GM18909 (cell line): ENCODE measurements at regions not wholly inside any gene's neighbourhood (a gene's known extent, or its start where the extent isn't known, plus 50 kb on each side); places are given as distances from the start of the nearest gene placed in this dataset.
"Not testable (repeated sequence)": the region's sequence is repeated elsewhere in the genome, so short reads cannot be mapped to it uniquely, and the experiment has no call there.

Experiments used
- ATAC-seq: cut with Tn5 transposase; IDR thresholded peaks from one replicate; pipeline ENCODE4 v1.9.1; 2021; ENCODE audit warnings: mild to moderate bottlenecking; ENCODE audit not compliant: unreplicated experiment, poor library complexity

GRCh38 chrX:45554736-45555135 lies 354.1 kb upstream of the DIPK2B start:
- ATAC-seq = no peak

DNA sequence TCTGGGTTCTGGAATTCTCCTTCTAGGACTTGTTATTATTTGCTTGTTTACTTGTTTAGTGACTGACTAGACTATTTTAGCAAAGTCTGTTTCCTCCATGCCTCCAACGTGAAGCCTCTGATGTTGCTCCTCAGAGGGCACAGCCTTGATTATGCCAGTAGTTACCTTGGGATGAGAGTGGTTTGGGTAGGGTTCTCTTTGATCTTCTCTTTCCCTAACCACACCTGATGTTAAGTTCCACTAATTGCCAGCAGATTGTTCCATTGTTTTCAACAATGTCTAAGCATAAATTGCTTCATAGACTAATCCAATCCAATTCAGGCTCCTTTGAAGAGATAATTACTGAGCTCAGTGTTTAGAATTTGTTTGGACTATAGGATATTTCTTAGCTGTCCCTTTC lies 352.7 kb upstream of the DIPK2B start:
- no peak for ATAC-seq

DNA sequence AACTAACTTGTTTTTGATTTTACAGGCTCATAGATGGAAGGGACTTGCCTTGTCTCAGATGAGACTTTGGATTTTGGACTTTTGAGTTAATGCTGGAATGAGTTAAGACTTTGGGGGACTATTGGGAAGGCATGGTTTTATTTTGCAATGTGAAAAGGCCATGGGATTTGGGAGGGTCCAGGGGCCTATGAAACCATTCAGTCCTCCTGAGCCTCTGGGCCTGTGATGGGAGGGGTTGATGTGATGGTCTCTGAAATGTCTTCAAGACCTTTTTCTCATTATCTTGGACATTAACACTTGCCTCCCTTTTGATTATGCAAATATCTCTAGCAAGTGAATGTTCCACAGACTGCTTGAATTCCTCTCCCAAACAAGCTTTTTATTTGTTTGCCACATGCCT lies 346.0 kb upstream of the DIPK2B start:
- ATAC-seq = not testable (repeated sequence)

DNA sequence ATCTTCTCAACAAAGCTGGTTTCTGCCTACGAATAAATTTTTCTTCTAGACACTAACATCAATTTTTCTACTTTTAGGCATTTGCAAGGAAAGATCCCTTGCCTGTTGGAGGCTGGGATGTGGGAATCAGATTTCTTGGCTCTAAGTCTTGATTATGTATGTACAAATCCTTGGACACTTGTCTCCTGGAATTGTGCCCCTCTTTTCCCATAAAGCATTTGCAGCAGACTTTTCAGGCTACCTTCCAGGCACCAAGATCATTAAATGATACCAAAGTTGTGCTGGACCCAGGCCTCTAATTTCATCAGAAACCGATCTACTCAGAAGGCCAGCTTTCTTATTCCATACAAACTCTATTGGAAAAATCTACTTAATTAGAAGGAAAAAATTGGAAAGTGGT lies 339.5 kb upstream of the DIPK2B start:
- ATAC-seq = no peak

GRCh38 chrX:45537936-45538335 lies 337.3 kb upstream of the DIPK2B start:
- no peak for ATAC-seq

GRCh38 chrX:45527834-45528233 lies 327.2 kb upstream of the DIPK2B start:
- no peak for ATAC-seq

DNA sequence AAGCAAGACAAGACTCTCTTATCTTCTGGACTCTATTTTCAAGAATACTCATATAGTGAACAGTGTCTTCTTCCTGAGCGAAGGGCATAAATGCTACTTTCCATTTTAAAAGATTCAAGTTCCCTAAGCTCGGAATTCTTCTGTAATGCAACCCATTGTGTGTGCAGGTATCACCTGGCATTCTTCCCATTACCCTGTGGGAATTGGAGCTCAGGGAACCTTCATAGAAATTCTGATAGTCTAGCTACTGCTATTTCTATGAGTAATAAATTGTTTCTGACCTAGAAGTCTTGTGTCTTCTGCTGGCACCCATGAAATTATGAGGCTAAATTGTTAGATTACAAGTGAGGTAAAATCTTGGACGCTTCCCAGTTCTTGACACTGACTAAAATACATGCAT lies 324.1 kb upstream of the DIPK2B start:
- ATAC-seq = no peak

DNA sequence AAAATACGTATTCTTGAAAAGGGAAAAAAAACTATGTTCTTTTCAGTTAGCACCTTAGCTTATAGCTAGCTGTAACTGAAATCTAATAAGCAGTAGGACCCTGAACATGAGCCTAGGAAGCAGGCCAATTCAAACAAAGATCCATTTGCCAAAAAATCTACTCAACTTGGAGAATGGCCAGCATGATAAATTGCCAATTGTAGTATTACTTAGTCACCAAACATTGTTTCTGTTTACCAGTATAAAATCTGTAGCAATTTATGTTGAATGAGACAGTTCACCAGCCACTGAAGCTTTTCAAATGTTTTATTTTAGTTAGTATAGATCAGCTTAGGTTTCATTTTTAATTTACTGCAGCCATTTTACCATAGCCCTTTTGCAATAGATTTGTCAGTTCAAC lies 323.6 kb upstream of the DIPK2B start:
- ATAC-seq = no peak

- no peak for ATAC-seq
Observed at GRCh38 chrX:45518552-45518951, 317.9 kb upstream of the DIPK2B start.

DNA sequence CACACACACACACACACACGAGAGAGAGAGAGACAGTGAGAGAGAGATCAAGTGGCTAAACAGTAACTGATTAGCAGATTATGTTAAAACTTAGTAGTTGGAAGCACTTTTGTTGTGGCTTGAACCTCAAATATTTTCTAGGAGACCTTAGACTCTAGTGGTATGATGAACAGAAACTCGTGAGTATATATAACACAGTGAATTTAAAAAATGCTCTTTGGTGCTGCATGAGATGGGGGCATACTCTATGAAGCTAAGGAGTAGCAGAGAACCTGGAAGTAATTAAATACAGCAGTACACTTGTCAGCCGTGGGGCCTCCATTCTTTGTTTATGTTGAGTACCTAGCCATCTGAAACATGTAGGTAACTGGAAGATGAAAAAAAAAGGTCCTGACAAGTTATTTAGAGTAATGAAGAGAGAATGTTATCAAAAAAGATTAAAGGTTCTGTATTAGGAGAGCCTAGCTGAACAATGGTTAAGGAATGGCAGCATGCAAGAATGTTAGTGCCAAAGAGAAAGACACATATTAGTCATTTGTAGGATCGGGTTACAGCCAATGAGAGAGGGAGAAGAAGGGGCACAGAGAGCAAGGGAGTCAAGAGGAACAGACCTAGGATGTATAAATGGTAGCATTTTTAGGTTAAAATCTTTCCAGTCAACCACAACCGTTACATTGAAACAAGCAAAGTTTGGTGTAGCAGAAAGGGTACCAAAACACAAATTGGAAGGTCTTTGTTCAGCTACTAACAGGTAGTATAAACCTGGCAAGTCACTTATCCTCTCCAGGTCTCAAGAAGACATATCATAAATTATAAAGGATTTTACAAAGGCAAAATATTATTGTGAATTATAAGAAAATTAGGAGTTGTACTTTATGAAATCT lies 316.7 kb upstream of the DIPK2B start:
- ATAC-seq = no peak

DNA sequence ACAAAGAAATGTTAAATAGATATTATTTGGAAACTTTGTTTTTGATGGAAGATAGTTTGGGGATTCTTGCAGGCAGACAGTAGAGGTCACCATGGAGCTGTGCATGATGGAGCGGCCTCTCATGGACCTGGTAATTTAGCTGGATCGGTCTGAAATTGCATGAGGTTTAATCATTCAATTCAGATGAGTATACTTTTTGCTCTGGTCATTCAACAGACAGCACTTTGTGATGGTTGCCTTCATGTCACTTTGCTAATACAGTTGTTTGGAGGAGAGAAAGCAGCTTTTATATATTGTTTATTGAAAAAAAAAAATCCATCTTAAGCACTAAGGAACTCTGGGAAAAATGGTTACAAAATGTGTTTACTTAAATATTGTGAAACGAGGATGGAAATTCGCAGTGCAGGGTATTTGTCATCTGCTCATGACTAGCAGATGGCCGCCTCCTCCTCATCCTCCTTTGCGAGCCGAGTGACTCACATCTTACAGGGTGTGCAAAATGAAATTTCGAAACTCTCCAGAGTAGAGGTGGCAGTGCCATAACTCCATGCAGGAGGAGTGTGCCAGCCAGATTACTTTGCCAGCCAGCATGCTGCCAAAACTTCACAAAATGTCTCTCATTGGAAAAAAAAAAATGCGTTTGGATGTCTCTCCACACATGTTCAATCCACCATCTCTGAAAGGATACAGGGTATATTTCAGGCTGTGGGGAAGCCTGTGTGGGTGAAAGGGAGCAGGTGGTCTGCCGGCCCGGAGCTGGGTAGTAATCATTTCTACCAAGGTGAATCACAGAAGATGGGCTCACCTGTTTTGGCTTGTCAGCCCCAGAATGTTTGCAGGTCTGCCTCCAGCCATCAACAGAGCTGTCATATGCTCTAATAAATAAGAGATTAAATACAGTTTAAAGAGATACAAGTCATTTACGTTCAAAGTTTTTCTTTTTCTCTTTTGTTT lies 314.9 kb upstream of the DIPK2B start:
- no peak for ATAC-seq

- ATAC-seq = no peak
Observed at GRCh38 chrX:45513042-45513441, 312.4 kb upstream of the DIPK2B start.

DNA sequence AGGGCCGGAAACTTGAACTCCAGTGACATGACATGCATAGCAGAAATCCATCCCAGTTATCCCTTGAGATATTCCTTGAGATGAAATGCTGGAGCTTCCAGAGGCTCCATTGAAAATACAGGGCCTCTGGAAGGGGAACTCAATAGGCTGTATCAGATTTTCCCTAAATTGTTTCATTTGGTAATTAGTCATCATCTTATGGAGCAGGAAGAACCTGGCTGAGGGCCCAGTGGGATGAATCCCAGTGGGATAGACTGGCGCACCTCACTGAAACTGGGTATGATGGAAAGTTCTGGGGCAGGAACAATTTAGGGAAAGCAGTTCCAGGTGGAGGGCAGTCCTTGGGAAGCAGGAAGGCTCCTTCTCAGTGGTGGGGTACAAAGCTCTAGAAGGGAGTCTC lies 307.8 kb upstream of the DIPK2B start:
- ATAC-seq = no peak

DNA sequence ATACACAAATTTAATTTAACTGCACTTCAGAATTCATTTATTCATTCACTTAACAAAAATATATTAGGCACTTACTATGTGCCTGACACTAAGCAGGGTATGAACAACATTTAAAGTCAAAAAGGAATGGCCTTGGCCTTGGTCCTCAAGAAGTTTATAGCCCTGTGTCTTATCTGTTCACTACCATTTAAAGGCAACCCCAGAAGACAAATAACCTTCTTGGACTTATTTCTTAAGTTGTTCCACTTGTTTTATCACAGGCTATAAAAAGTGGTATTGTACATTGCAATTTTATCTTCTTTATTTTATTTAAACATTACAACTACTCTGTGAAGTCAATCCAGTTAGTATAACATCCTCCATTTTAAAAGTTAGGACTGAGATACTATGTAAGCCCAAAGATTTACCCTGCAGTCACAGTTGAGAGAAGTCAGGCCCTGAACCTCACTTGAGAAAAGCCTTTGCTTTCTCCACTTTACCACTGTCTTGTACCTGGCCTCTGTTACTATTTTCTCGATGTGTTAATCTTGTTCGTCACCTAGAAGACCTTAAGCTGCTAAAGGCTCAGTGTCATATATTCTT lies 305.6 kb upstream of the DIPK2B start:
- ATAC-seq = no peak

- no peak for ATAC-seq
Observed at GRCh38 chrX:45505214-45505613, 304.5 kb upstream of the DIPK2B start.

DNA sequence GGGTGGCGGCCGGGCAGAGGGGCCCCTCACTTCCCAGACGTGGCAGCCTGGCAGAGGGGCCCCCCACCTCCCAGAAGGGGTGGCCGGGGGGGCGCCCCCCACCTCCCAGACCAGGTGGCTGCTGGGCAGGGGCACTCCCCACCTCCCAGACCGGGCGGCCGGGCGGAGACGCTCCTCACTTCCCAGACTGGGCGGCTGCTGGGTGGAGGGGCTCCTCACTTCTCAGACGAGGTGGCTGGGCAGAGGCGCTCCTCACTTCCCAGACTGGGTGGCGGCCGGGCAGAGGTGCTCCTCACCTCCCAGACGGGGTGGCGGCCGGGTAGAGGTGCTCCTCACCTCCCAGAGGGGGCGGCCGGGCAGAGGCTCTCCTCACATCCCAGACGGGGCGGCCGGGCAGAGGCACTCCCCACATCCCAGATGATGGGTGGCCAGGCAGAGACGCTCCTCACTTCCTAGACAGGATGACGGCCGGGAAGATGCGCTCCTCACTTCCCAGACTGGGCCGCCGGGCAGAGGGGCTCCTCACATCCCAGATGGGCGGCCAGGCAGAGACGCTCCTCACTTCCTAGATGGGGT lies 303.2 kb upstream of the DIPK2B start:
- ATAC-seq = not testable (repeated sequence)

DNA sequence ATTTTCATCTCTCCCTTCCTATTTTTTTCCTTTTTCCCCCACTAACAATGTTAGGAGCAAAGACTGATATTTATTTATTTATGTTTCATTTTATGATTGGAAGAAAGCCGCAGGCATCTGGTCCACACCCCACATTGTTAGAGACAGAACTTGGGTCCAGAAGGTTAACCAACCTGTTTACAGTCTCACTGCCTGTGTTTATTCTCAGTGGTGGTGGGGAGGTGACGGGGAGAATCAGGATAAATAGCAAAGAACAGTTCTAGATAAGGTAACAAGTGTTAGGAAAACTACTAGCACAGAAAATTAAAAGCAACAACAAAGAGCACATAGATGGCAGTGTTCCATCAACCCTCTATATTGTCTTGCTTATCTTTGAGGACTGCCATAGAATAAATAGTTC lies 301.7 kb upstream of the DIPK2B start:
- no peak for ATAC-seq

DNA sequence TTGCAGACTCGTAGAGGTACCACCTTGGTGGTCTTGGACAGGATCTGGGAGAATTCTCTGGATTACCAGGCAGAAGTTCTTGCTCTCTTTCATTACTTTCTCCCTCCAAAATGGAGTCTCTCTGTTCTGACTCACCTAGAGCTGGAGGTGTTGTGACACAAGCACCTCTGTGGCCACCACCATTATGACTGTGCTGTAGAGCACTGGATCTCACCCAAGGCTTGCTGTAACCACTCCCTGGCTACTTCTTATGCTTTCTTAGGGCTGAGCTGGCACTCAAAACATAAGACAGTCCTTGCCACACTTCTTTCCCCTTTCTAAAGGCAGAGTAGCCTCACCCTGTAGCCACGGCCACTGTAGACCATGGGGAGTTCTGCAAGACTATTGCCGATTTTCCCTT lies 296.6 kb upstream of the DIPK2B start:
- no peak for ATAC-seq

GRCh38 chrX:45485719-45486118 lies 285.0 kb upstream of the DIPK2B start:
- ATAC-seq = no peak

DNA sequence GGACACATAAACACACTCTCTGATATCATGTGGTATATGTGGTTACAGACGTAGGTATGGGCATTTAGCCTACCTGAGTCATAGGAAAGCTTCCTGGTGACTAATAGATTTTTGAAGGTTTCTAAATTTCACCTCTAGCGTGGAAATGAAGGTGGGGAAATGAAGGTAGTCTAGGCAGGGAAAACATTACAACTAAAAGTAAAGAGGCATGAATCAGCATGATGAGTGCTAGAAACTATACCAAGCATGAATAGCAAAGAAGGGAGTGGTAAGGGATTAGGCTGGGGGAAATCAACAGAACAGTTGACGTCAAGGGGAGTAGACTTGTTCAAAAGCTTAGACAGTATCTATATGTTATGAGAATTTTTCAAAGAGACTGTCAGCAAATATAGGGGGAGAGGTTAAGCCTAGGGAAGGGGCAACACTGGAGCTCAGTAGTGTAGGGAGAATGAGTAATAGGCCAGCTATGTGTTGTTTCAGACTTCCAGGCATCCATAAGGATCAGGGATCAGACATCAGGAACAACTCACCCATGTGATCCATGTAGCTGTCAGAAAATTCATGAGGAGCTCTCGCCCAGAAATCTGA lies 279.3 kb upstream of the DIPK2B start:
- ATAC-seq = no peak
